A549 (cell line): ENCODE measurements at regions not wholly inside any gene's neighbourhood (a gene's known extent, or its start where the extent isn't known, plus 50 kb on each side); places are given as distances from the start of the nearest gene placed in this dataset.

ENCODE experiments used
- ATAC-seq, 2 experiments: fragments of 200-7000 bp in 1 of 2; fragments of >200 bp in 1 of 2; cut with Nextera tagmentation in 1 of 2; cut with Tn5 transposase in 1 of 2; 3 replicates each; pipeline versions ENCODE4 v1.8.0 to v1.9.1; 2018 to 2020; ENCODE audit warnings: mild to moderate bottlenecking in 1 of 2, moderate library complexity in 1 of 2
- CTCF ChIA-PET: fragments of 300-600 bp; sonication (Branson Sonifier 250); formaldehyde crosslinking; extraction: SDS; loops from one replicate; lab custom pipeline; 2021; ENCODE audit warnings: antibody characterized with exemption, inconsistent platforms; lab: Yijun Ruan, JAX
- POLR2A ChIA-PET: fragments of 350-600 bp; formaldehyde crosslinking; extraction: SDS; loops from one replicate; lab custom pipeline; 2021; ENCODE audit warnings: antibody characterized with exemption, inconsistent platforms; lab: Yijun Ruan, JAX
- DNase-seq, 2 experiments: peaks; one replicate each; pipeline versions ENCODE4 v3.0.0 to v3.0.0-alpha.2; 2011 to 2016; ENCODE audit warnings: low read depth in 1 of 2, low spot score in 1 of 2
- FAIRE-seq: peaks from 2 replicates; lab custom pipeline; 2011; peaks lifted over from hg19 to GRCh38; lab: Jason Lieb, UNC
- H3K27ac ChIP-seq, 2 experiments: fragments of >200 bp; sonication (Bioruptor Twin); formaldehyde crosslinking; 3 replicates each; pipeline ENCODE4 v1.5.1; 2016 to 2017
- H3K4me1 ChIP-seq: fragments of >200 bp; sonication (Bioruptor Twin); formaldehyde crosslinking; 3 replicates; pipeline ENCODE4 v1.6.1; 2016
- H3K4me2 ChIP-seq: fragments of >200 bp; sonication (Bioruptor Twin); formaldehyde crosslinking; 3 replicates; pipeline ENCODE4 v1.6.1; 2016
- H3K4me3 ChIP-seq: fragments of >200 bp; sonication (Bioruptor Twin); formaldehyde crosslinking; 3 replicates; pipeline ENCODE4 v1.5.1; 2016
- H3K9me3 ChIP-seq: fragments of >200 bp; sonication (Bioruptor Twin); formaldehyde crosslinking; 3 replicates; pipeline ENCODE4 v1.6.1; 2016
- BCL3 ChIP-seq: fragments of >200 bp; sonication (Bioruptor Twin); formaldehyde crosslinking; IDR thresholded peaks from 3 replicates; pipeline ENCODE4 v1.6.1; 2016
- CBX2 ChIP-seq: fragments of 200-600 bp; sonication (generic); IDR thresholded peaks from 2 replicates; pipeline ENCODE4 v1.6.1; 2016; ENCODE audit warnings: low read depth, mild to moderate bottlenecking, borderline replicate concordance
- CBX8 ChIP-seq: fragments of 200-600 bp; sonication (generic); IDR thresholded peaks from 2 replicates; pipeline ENCODE4 v1.6.1; 2016
- CHD2 ChIP-seq: fragments of 150-350 bp; IDR thresholded peaks from 2 replicates; pipeline ENCODE4 v1.6.1; 2014; ENCODE audit warnings: low read length; ENCODE audit not compliant: partially characterized antibody
- EHF ChIP-seq: fragments of 250-450 bp; sonication (Bioruptor Pico); IDR thresholded peaks from 2 replicates; pipeline ENCODE4 v1.5.0; 2020; ENCODE audit warnings: mild to moderate bottlenecking
- ELK1 ChIP-seq: fragments of 150-350 bp; IDR thresholded peaks from 2 replicates; pipeline ENCODE4 v1.6.1; 2014; ENCODE audit warnings: low read depth, mild to moderate bottlenecking, low read length
- ESRRA ChIP-seq: fragments of 150-350 bp; IDR thresholded peaks from 2 replicates; pipeline ENCODE4 v1.6.1; 2014; ENCODE audit warnings: mild to moderate bottlenecking, low read length, borderline replicate concordance
- GATA3 ChIP-seq: IDR thresholded peaks from 2 replicates; pipeline ENCODE4 v1.6.1; 2012; ENCODE audit warnings: borderline replicate concordance
- HEYL ChIP-seq: fragments of 250-450 bp; sonication (Bioruptor Pico); IDR thresholded peaks from 2 replicates; pipeline ENCODE4 v1.8.0; 2021; ENCODE audit warnings: mild to moderate bottlenecking, moderate library complexity
- HMGXB4 ChIP-seq: fragments of 250-450 bp; sonication (Bioruptor Pico); IDR thresholded peaks from 2 replicates; pipeline ENCODE4 v1.5.0; 2021; ENCODE audit warnings: mild to moderate bottlenecking, moderate library complexity, borderline replicate concordance
- HOXA7 ChIP-seq: fragments of 250-450 bp; sonication (Bioruptor Pico); IDR thresholded peaks from 2 replicates; pipeline ENCODE4 v1.5.0; 2020; ENCODE audit warnings: mild to moderate bottlenecking, moderate library complexity
- HOXB5 ChIP-seq: fragments of 250-450 bp; sonication (Bioruptor Pico); IDR thresholded peaks from 2 replicates; pipeline ENCODE4 v1.5.0; 2020; ENCODE audit warnings: mild to moderate bottlenecking, moderate library complexity
- JUN ChIP-seq, 2 experiments: fragments of >200 bp; sonication (Bioruptor Twin); formaldehyde crosslinking; IDR thresholded peaks; 2 replicates in 1 of 2; 3 replicates in 1 of 2; pipeline ENCODE4 v1.6.1; 2016 to 2017
- JUNB ChIP-seq: fragments of >200 bp; sonication (Bioruptor Twin); formaldehyde crosslinking; IDR thresholded peaks from 2 replicates; pipeline ENCODE4 v1.6.1; 2016
- KDM1A ChIP-seq: fragments of 200-600 bp; sonication (generic); IDR thresholded peaks from 2 replicates; pipeline ENCODE4 v1.6.1; 2016; ENCODE audit warnings: low read depth, mild to moderate bottlenecking
- KDM5A ChIP-seq: fragments of 200-600 bp; sonication (generic); IDR thresholded peaks from 2 replicates; pipeline ENCODE4 v1.6.1; 2016; ENCODE audit warnings: antibody characterized with exemption, mild to moderate bottlenecking
- MAFK ChIP-seq: fragments of 450-650 bp; IDR thresholded peaks from 2 replicates; pipeline ENCODE4 v1.6.1; 2014; ENCODE audit not compliant: partially characterized antibody
- MAZ ChIP-seq: fragments of 150-350 bp; IDR thresholded peaks from 2 replicates; pipeline ENCODE4 v1.6.1; 2014; ENCODE audit warnings: antibody characterized with exemption, low read depth, low read length, borderline replicate concordance
- PHF8 ChIP-seq: fragments of 200-600 bp; sonication (generic); IDR thresholded peaks from 2 replicates; pipeline ENCODE4 v1.6.1; 2016; ENCODE audit warnings: low read depth, mild to moderate bottlenecking, antibody characterized with exemption, moderate library complexity, borderline replicate concordance
- RARB ChIP-seq: fragments of 250-450 bp; sonication (Bioruptor Pico); IDR thresholded peaks from 2 replicates; pipeline ENCODE4 v1.8.0; 2021; ENCODE audit warnings: mild to moderate bottlenecking, moderate library complexity
- RFX5 ChIP-seq: fragments of 450-650 bp; IDR thresholded peaks from 2 replicates; pipeline ENCODE4 v1.7.1; 2014; ENCODE audit warnings: antibody characterized with exemption, mild to moderate bottlenecking, moderate library complexity
- RNF2 ChIP-seq: fragments of 200-600 bp; sonication (generic); IDR thresholded peaks from 2 replicates; pipeline ENCODE4 v1.6.1; 2016; ENCODE audit warnings: low read depth, mild to moderate bottlenecking, antibody characterized with exemption, moderate library complexity, borderline replicate concordance
- SREBF2 ChIP-seq: fragments of 450-650 bp; IDR thresholded peaks from 2 replicates; pipeline ENCODE4 v1.6.1; 2014; ENCODE audit warnings: mild to moderate bottlenecking, moderate library complexity
- TP53 ChIP-seq: fragments of 250-450 bp; sonication (Bioruptor Pico); IDR thresholded peaks from 2 replicates; pipeline ENCODE4 v1.5.0; 2021; ENCODE audit warnings: mild to moderate bottlenecking, moderate library complexity
- ZC3H11A ChIP-seq: fragments of 450-650 bp; IDR thresholded peaks from 2 replicates; pipeline ENCODE4 v1.6.1; 2014; ENCODE audit warnings: antibody characterized with exemption, mild to moderate bottlenecking
- ZFP36 ChIP-seq: fragments of 450-650 bp; IDR thresholded peaks from 2 replicates; pipeline ENCODE4 v1.6.1; 2014; ENCODE audit warnings: borderline replicate concordance; ENCODE audit not compliant: partially characterized antibody
- ZSCAN20 ChIP-seq: fragments of 250-450 bp; sonication (Bioruptor Pico); IDR thresholded peaks from 2 replicates; pipeline ENCODE4 v1.8.0; 2022; ENCODE audit warnings: mild to moderate bottlenecking, moderate library complexity
- WGBS: methylation state at CpG from one replicate; pipeline ENCODE4 v1.1.6; 2017; ENCODE audit errors: missing lambda C conversion rate; 5-methylcytosine and 5-hydroxymethylcytosine counted together
- TF ChIP-seq, protein P1 (sequence below): IDR thresholded peaks from 2 replicates; pipeline ENCODE4 v1.6.1; 2012; ENCODE audit warnings: low read depth, borderline replicate concordance
- TF ChIP-seq, protein P2 (sequence below): fragments of >200 bp; sonication (Bioruptor Twin); formaldehyde crosslinking; IDR thresholded peaks from 3 replicates; pipeline ENCODE4 v1.5.1; 2016

DNA sequence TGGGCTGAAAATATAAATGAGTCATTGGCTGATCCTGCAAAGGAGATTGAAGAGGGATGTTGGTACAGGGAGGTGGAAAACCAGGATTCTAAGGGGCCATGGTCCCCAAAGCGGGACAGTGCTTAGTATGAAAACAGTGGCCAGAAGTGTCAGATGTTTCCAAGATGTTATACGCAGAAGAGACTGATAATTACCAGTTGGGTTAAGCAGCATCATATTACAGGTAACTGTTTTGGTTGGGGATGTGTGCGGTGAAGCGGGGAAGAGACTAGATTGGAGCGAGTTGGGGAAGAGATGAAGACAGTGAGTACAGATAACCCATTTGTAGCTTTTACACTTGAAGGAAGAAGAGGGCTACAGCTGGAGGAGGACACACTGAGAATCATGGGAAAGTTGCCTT lies 80.8 kb downstream of the PLEKHG1 start:
- POLR2A ChIA-PET, result no interaction called here
- CTCF ChIA-PET, result no interaction called here
- no peaks in the 10 kb centered on the region for H3K9me3 ChIP-seq

GRCh38 chr6:150681578-150682395 lies 82.1 kb downstream of the PLEKHG1 start:
- ChIA-PET POLR2A (no interaction called here), CTCF (no interaction called here)
- WGBS, result 51% methylated on average over 7 of the region's 11 CpGs
- no peaks in the 10 kb centered on the region for H3K4me1 ChIP-seq
- DNase-seq (no peak), ATAC-seq (no peak), FAIRE-seq (no peak)
- no peak overlapping the region for H3K4me2 ChIP-seq
- H3K4me3 ChIP-seq, result no peak overlapping the region
- H3K27ac ChIP-seq, result no peak overlapping the region
- no peak for TF ChIP-seq CBX8
- no peak for TF ChIP-seq ELK1
- no peak for TF ChIP-seq JUN (IDR thresholded peaks at IDR 0.05)
- TF ChIP-seq HOXA7, result no peak
- TF ChIP-seq, protein P1, sequence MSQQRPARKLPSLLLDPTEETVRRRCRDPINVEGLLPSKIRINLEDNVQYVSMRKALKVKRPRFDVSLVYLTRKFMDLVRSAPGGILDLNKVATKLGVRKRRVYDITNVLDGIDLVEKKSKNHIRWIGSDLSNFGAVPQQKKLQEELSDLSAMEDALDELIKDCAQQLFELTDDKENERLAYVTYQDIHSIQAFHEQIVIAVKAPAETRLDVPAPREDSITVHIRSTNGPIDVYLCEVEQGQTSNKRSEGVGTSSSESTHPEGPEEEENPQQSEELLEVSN, result no peak
- TF ChIP-seq SREBF2, result no peak
- no peak for TF ChIP-seq HEYL
- TF ChIP-seq KDM1A, result no peak
- no peak for TF ChIP-seq PHF8
- no peak for TF ChIP-seq ZC3H11A
- TF ChIP-seq KDM5A, result no peak
- no peak for TF ChIP-seq ZSCAN20 (CRISPR knock-in tag)
- no peak for TF ChIP-seq EHF
- TF ChIP-seq RFX5, result no peak
- TF ChIP-seq JUNB, result no peak
- TF ChIP-seq HOXB5 (CRISPR knock-in tag), result no peak
- no peaks in the 10 kb centered on the region for H3K9me3 ChIP-seq

More for the DNA sequence above, 80.8 kb downstream of the PLEKHG1 start:
- Histone ChIP-seq H3K4me3 (no peak overlapping the region), H3K4me2 (no peak overlapping the region), H3K27ac (no peak overlapping the region), H3K4me1 (no peaks in the 10 kb centered on the region)
- DNase-seq, result no peak
- no peak for TF ChIP-seq CBX8
- TF ChIP-seq RARB, result no peak
- no peak for TF ChIP-seq HOXA7
- no peak for TF ChIP-seq CBX2
- TF ChIP-seq ZC3H11A, result no peak
- no peak for TF ChIP-seq ZFP36
- no peak for TF ChIP-seq CHD2
- TF ChIP-seq, protein P1, result no peak
- TF ChIP-seq ESRRA, result no peak
- TF ChIP-seq PHF8, result no peak
- no peak for TF ChIP-seq TP53 (CRISPR knock-in tag)
- 85% methylated on average over 5 of the region's 5 CpGs for WGBS
- ATAC-seq, result no peak
- FAIRE-seq, result no peak

- ChIA-PET POLR2A (no interaction called here), CTCF (no interaction called here)
- no peaks in the 10 kb centered on the region for H3K4me1 ChIP-seq
- no peak overlapping the region for H3K4me3 ChIP-seq
- H3K27ac ChIP-seq, result no peak overlapping the region
- DNase-seq (no peak), ATAC-seq (no peak), FAIRE-seq (no peak)
- H3K4me2 ChIP-seq, result no peak overlapping the region
- WGBS, result 56% methylated on average over 4 of the region's 8 CpGs
- no peaks in the 10 kb centered on the region for H3K9me3 ChIP-seq
- TF ChIP-seq BCL3 (no peak), GATA3 (no peak), HMGXB4 (no peak), MAZ (no peak), RNF2 (no peak), MAFK (no peak)
- TF ChIP-seq, protein P2, sequence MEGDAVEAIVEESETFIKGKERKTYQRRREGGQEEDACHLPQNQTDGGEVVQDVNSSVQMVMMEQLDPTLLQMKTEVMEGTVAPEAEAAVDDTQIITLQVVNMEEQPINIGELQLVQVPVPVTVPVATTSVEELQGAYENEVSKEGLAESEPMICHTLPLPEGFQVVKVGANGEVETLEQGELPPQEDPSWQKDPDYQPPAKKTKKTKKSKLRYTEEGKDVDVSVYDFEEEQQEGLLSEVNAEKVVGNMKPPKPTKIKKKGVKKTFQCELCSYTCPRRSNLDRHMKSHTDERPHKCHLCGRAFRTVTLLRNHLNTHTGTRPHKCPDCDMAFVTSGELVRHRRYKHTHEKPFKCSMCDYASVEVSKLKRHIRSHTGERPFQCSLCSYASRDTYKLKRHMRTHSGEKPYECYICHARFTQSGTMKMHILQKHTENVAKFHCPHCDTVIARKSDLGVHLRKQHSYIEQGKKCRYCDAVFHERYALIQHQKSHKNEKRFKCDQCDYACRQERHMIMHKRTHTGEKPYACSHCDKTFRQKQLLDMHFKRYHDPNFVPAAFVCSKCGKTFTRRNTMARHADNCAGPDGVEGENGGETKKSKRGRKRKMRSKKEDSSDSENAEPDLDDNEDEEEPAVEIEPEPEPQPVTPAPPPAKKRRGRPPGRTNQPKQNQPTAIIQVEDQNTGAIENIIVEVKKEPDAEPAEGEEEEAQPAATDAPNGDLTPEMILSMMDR, result no peak
These were observed 83.6 kb downstream of the PLEKHG1 start for GRCh38 chr6:150683320-150683719.
